CD4-positive, alpha-beta memory T cell (primary cell): ENCODE measurements at regions not wholly inside any gene's neighbourhood (a gene's known extent, or its start where the extent isn't known, plus 50 kb on each side); places are given as distances from the start of the nearest gene placed in this dataset.

ENCODE experiments used
- CTCF ChIA-PET: fragments of 350-600 bp; sonication (Branson Sonifier 250); formaldehyde crosslinking; loops from one replicate; lab custom pipeline; 2021; ENCODE audit warnings: inconsistent platforms; ENCODE audit not compliant: partially characterized antibody; lab: Charles Lee
- POLR2A ChIA-PET: fragments of 350-600 bp; sonication (Branson Sonifier 250); formaldehyde crosslinking; loops from one replicate; lab custom pipeline; 2021; ENCODE audit not compliant: partially characterized antibody; lab: Charles Lee
- DNase-seq, 5 donors: peaks; one replicate each; pipeline versions ENCODE4 v3.0.0 to v3.0.0-alpha.2; 2020 to 2022; ENCODE audit warnings: mixed read lengths in 1 of 5
- H3K27ac ChIP-seq: one replicate; pipeline ENCODE4 v1.7.0; 2013; ENCODE audit warnings: low read depth, low read length
- H3K27me3 ChIP-seq: 2 replicates; pipeline ENCODE4 v1.7.0; 2013; ENCODE audit warnings: mild to moderate bottlenecking, low read length, moderate library complexity; ENCODE audit not compliant: insufficient read depth
- H3K36me3 ChIP-seq: 2 replicates; pipeline ENCODE4 v1.7.0; 2013; ENCODE audit warnings: mild to moderate bottlenecking, low read length, moderate library complexity; ENCODE audit not compliant: insufficient read depth
- H3K4me1 ChIP-seq: 2 replicates; pipeline ENCODE4 v1.7.0; 2013; ENCODE audit warnings: mild to moderate bottlenecking, low read length, moderate library complexity; ENCODE audit not compliant: insufficient read depth
- H3K4me3 ChIP-seq, 2 donors: one replicate each; pipeline ENCODE4 v1.7.0; 2013; ENCODE audit warnings: low read length in 2 of 2, mild to moderate bottlenecking in 1 of 2
- H3K9me3 ChIP-seq, 2 donors: one replicate each; pipeline ENCODE4 v1.7.0; 2013; ENCODE audit warnings: low read length in 2 of 2, control low read depth in 1 of 2; ENCODE audit not compliant: control insufficient read depth in 1 of 2
- H3K27ac Mint-ChIP-seq, 7 donors: one replicate each; pipeline ENCODE4 v1.8.0; 2020 to 2021; ENCODE audit warnings: mixed read lengths in 7 of 7, mild to moderate bottlenecking in 6 of 7, inconsistent platforms in 3 of 7, moderate library complexity in 3 of 7
- H3K27me3 Mint-ChIP-seq, 2 donors: one replicate each; pipeline ENCODE4 v1.8.0; 2020 to 2021; ENCODE audit warnings: mixed read lengths in 2 of 2
- H3K36me3 Mint-ChIP-seq, 2 donors: one replicate each; pipeline ENCODE4 v1.8.0; 2020 to 2021; ENCODE audit warnings: mixed read lengths in 2 of 2, inconsistent platforms in 1 of 2, mild to moderate bottlenecking in 1 of 2
- H3K4me1 Mint-ChIP-seq, 4 donors: one replicate each; pipeline ENCODE4 v1.8.0; 2020 to 2021; ENCODE audit warnings: mixed read lengths in 4 of 4, mild to moderate bottlenecking in 1 of 4
- H3K4me3 Mint-ChIP-seq, 8 donors: one replicate each; pipeline ENCODE4 v1.8.0; 2020 to 2021; ENCODE audit warnings: mixed read lengths in 8 of 8, mild to moderate bottlenecking in 7 of 8, moderate library complexity in 6 of 8, inconsistent platforms in 3 of 8
- H3K9me3 Mint-ChIP-seq, 8 donors: one replicate each; pipeline ENCODE4 v1.8.0; 2020 to 2021; ENCODE audit warnings: mixed read lengths in 8 of 8, mild to moderate bottlenecking in 5 of 8, inconsistent platforms in 3 of 8, moderate library complexity in 1 of 8
- intact Hi-C: fragments of 100-400 bp; cut with micrococcal nuclease; formaldehyde crosslinking; loops from one replicate; pipeline ENCODE4 v1.15.1; 2023

DNA sequence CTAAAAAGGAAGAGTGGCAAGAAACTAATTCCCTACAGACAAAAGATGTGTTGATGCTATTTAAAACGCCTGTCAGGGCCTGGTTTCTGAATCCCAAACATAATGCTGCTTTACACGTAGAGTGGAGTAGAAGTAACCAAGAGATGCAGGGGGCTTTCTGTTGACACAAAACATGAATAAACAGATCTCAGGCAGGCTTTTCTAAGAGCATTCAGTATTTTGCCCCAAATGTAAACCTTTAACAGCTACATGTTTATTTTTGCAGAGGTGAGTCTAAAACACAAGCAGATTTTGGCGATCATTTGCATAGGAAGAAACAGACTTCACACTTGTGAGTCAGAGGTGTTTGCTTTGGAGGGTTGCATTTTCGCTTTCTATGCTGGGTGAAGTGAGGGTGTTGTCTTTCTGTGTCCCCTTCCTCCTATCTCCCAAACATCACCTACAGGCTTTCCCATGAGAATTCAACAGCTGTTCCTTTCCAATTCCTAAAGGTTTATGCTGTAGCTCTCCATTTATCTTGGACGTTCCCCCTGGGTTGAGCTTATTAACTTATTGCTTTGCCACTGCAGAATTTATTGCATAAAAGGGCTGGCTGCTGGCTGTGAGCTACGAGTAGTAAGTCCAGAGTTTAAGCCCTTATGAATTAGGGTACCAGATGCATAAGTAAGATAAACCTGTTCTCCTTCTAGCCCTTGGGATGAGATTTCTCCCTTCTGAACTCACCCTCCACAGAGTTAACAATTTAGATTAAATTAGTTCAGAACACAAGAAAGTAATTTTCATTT, 156.7 kb downstream of the DIPK2A start:
- no peak for DNase-seq
- H3K27me3 Mint-ChIP-seq, result peaks cover 0 to 1% of the 10 kb centered on the region in 2 donors
- POLR2A ChIA-PET, result no interaction called here
- H3K9me3 Mint-ChIP-seq, result peaks cover 2 to 10% (median 6%) of the 10 kb centered on the region in 8 donors
- Histone ChIP-seq H3K27me3 (no peaks in the 10 kb centered on the region), H3K4me3 (no peak overlapping the region), H3K36me3 (no peaks in the 10 kb centered on the region), H3K4me1 (no peaks in the 10 kb centered on the region), H3K27ac (no peak overlapping the region), H3K9me3 (no peaks in the 10 kb centered on the region)
- no peaks in the 10 kb centered on the region for H3K36me3 Mint-ChIP-seq
- H3K27ac Mint-ChIP-seq, result no peak overlapping the region
- H3K4me3 Mint-ChIP-seq, result no peak overlapping the region
- H3K4me1 Mint-ChIP-seq, result peaks cover 0 to 2% (median under 1%) of the 10 kb centered on the region in 4 donors
- CTCF ChIA-PET, result no interaction called here
- intact Hi-C loops, result no loop called here

- CTCF ChIA-PET, result no interaction called here
- no peak overlapping the region for H3K27ac Mint-ChIP-seq
- H3K4me1 ChIP-seq, result no peaks in the 10 kb centered on the region
- intact Hi-C loops, result no loop called here
- H3K36me3 Mint-ChIP-seq, result no peaks in the 10 kb centered on the region
- H3K9me3 Mint-ChIP-seq, result peaks cover 2 to 11% (median 5%) of the 10 kb centered on the region in 8 donors
- H3K27ac ChIP-seq, result no peak overlapping the region
- no peak overlapping the region for H3K4me3 Mint-ChIP-seq
- H3K36me3 ChIP-seq, result no peaks in the 10 kb centered on the region
- DNase-seq, result no peak
- H3K4me3 ChIP-seq, result no peak overlapping the region
- H3K27me3 ChIP-seq, result no peaks in the 10 kb centered on the region
- POLR2A ChIA-PET, result no interaction called here
- H3K9me3 ChIP-seq, result no peaks in the 10 kb centered on the region
- peaks cover 0 to 1% of the 10 kb centered on the region in 2 donors for H3K27me3 Mint-ChIP-seq
- peaks cover 0 to 2% (median under 1%) of the 10 kb centered on the region in 4 donors for H3K4me1 Mint-ChIP-seq
Observed at GRCh38 chr3:144129536-144130214, 158.1 kb downstream of the DIPK2A start.

GRCh38 chr3:144141074-144141473, 169.5 kb downstream of the DIPK2A start:
- ChIA-PET POLR2A (no interaction called here), CTCF (no interaction called here)
- H3K27ac Mint-ChIP-seq, result no peak overlapping the region
- no peaks in the 10 kb centered on the region for H3K36me3 ChIP-seq
- no peaks in the 10 kb centered on the region for H3K27me3 ChIP-seq
- H3K27me3 Mint-ChIP-seq, result peaks cover 0 to 2% of the 10 kb centered on the region in 2 donors
- no peak overlapping the region for H3K4me3 Mint-ChIP-seq
- intact Hi-C loops, result no loop called here
- no peaks in the 10 kb centered on the region for H3K4me1 Mint-ChIP-seq
- no peaks in the 10 kb centered on the region for H3K9me3 ChIP-seq
- H3K36me3 Mint-ChIP-seq, result no peaks in the 10 kb centered on the region
- peaks cover 0 to 24% (median 11%) of the 10 kb centered on the region in 8 donors for H3K9me3 Mint-ChIP-seq
- no peak overlapping the region for H3K4me3 ChIP-seq
- no peak overlapping the region for H3K27ac ChIP-seq
- no peak for DNase-seq
- no peaks in the 10 kb centered on the region for H3K4me1 ChIP-seq

DNA sequence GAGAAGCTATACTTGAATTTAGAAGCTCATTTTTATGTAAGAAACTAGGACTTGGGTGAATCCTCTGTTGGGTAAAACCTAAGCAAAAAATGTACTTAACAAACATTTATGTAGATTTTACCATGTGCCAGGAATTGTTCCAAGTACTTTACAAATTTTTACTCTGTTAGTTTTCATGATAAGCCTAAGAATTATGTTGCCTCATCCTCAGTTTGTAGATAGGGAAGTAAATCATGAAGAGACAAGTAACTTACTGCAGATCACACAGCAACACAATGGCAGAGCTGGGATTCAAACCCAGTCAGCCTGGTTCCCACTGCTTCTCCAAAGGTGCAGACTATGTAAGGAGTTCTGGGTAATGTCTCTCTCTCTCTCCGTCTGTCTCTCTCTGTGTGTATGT, 169.9 kb downstream of the DIPK2A start:
- intact Hi-C loops, result no loop called here
- H3K36me3 ChIP-seq, result no peaks in the 10 kb centered on the region
- ChIA-PET POLR2A (no interaction called here), CTCF (no interaction called here)
- Mint-ChIP-seq H3K4me1 (no peaks in the 10 kb centered on the region), H3K4me3 (no peak overlapping the region), H3K36me3 (no peaks in the 10 kb centered on the region), H3K27ac (peak overlapping the region in 1 of 7 donors; percentile 80), H3K9me3 (peaks cover 0 to 24% (median 11%) of the 10 kb centered on the region in 8 donors), H3K27me3 (peaks cover 0 to 2% of the 10 kb centered on the region in 2 donors)
- H3K4me1 ChIP-seq, result no peaks in the 10 kb centered on the region
- no peak overlapping the region for H3K27ac ChIP-seq
- no peak for DNase-seq
- no peak overlapping the region for H3K4me3 ChIP-seq
- H3K27me3 ChIP-seq, result no peaks in the 10 kb centered on the region
- H3K9me3 ChIP-seq, result no peaks in the 10 kb centered on the region

DNA sequence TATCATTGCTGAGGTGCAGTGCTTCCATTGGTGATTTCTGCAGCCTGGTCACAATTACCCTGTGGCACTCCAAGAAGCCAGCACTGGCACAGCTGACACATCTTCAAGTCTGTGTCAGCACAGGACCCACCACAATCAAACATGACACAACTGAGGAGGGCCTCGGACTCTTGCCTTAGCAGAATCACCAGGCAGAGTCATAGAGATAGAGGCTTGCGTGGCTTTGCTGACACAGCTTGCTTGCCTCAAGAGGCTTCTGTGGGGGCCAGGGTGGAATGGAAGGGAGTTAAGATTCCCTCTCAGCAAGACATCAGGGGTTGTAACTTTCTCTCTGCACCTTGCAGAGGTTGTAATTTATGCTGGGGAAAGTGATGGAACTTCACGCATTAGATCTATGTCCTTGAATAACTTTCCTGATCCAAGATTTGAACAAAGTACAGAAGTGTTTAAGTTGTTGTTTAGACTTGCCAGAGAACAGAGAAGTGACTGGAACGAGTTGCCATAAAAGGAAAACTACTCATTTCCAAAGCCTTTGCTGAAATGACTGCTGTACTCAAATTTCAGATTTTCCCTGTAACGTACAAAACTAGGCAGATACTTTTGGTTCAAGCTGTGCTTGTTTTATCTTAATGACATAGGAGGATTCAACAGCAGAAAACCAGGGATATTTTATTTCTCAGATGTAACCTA, 170.7 kb downstream of the DIPK2A start:
- Histone ChIP-seq H3K27ac (no peak overlapping the region), H3K27me3 (no peaks in the 10 kb centered on the region), H3K4me1 (no peaks in the 10 kb centered on the region), H3K4me3 (no peak overlapping the region), H3K9me3 (no peaks in the 10 kb centered on the region), H3K36me3 (no peaks in the 10 kb centered on the region)
- H3K36me3 Mint-ChIP-seq, result no peaks in the 10 kb centered on the region
- CTCF ChIA-PET, result no interaction called here
- no peak for DNase-seq
- intact Hi-C loops, result no loop called here
- no peak overlapping the region for H3K27ac Mint-ChIP-seq
- H3K4me3 Mint-ChIP-seq, result no peak overlapping the region
- peaks cover 0 to 2% of the 10 kb centered on the region in 2 donors for H3K27me3 Mint-ChIP-seq
- POLR2A ChIA-PET, result no interaction called here
- H3K9me3 Mint-ChIP-seq, result peaks cover 0 to 21% (median 7%) of the 10 kb centered on the region in 8 donors
- no peaks in the 10 kb centered on the region for H3K4me1 Mint-ChIP-seq

DNA sequence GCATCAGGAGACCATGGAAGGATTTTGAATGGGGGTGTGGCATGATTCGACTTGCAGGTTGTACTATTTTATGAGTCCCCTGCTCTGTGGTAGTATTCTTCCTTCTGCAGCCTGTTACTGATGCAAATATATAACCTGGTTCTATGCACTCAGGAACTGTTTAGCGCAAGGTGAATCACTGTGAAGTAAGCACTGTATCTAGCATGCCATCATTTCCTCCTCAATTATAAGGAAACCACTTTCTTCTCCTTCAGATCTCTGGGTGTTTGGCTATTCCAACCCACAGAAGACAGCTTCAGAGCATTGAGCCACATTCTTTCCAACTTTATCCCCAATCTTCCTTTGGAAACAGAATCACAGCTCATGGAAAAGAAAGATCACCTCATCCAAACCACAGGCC, 176.7 kb downstream of the DIPK2A start:
- peaks cover 0 to 5% (median 0%) of the 10 kb centered on the region in 8 donors for H3K9me3 Mint-ChIP-seq
- no peaks in the 10 kb centered on the region for H3K4me1 ChIP-seq
- H3K36me3 Mint-ChIP-seq, result no peaks in the 10 kb centered on the region
- peaks cover 3% of the 10 kb centered on the region in 2 donors for H3K27me3 Mint-ChIP-seq
- H3K9me3 ChIP-seq, result no peaks in the 10 kb centered on the region
- no peaks in the 10 kb centered on the region for H3K4me1 Mint-ChIP-seq
- no peaks in the 10 kb centered on the region for H3K36me3 ChIP-seq
- H3K4me3 ChIP-seq, result no peak overlapping the region
- no peak for DNase-seq
- CTCF ChIA-PET, result no interaction called here
- H3K27ac Mint-ChIP-seq, result no peak overlapping the region
- POLR2A ChIA-PET, result no interaction called here
- no peak overlapping the region for H3K4me3 Mint-ChIP-seq
- H3K27ac ChIP-seq, result no peak overlapping the region
- H3K27me3 ChIP-seq, result no peaks in the 10 kb centered on the region
- intact Hi-C loops, result no loop called here

- no peaks in the 10 kb centered on the region for H3K36me3 ChIP-seq
- POLR2A ChIA-PET, result no interaction called here
- H3K4me3 Mint-ChIP-seq, result no peak overlapping the region
- H3K27me3 ChIP-seq, result no peaks in the 10 kb centered on the region
- no peaks in the 10 kb centered on the region for H3K36me3 Mint-ChIP-seq
- no peaks in the 10 kb centered on the region for H3K4me1 ChIP-seq
- H3K27ac ChIP-seq, result no peak overlapping the region
- H3K27ac Mint-ChIP-seq, result no peak overlapping the region
- DNase-seq, result no peak
- peaks cover 0 to 9% (median 0%) of the 10 kb centered on the region in 8 donors for H3K9me3 Mint-ChIP-seq
- H3K27me3 Mint-ChIP-seq, result peaks cover 3% of the 10 kb centered on the region in 2 donors
- H3K9me3 ChIP-seq, result no peaks in the 10 kb centered on the region
- H3K4me1 Mint-ChIP-seq, result no peaks in the 10 kb centered on the region
- intact Hi-C loops, result no loop called here
- CTCF ChIA-PET, result no interaction called here
- H3K4me3 ChIP-seq, result no peak overlapping the region
Observed at GRCh38 chr3:144151983-144152382, 180.4 kb downstream of the DIPK2A start.
